NCI-H2107 (cell line): ENCODE measurements at regions not wholly inside any gene's neighbourhood (a gene's known extent, or its start where the extent isn't known, plus 50 kb on each side); places are given as distances from the start of the nearest gene placed in this dataset.
"Not testable (repeated sequence)": the region's sequence is repeated elsewhere in the genome, so short reads cannot be mapped to it uniquely, and the experiment has no call there.

ENCODE experiments used
- DNase-seq: peaks from one replicate; lab custom pipeline; 2025; lab: John Stamatoyannopoulos, UW

DNA sequence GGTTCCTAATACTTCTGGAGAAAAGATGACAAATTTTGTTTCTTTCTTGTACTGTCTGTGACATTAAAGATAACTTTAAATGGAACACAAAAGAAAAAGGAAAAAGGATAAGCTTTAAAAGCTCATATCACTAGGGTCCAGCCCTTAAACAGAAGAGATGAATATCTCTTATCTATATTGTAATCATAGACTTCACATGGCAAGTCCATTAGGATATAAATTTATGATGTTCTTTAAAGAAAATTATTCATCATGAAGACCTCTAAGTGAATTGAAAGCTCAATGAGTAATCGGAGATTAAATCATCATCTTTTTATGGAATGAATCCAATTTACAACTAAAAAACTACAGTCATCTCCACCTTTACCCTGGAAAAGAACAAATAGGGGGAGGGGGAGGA lies 111.6 kb upstream of the SATB2 start:
- no peak for DNase-seq

DNA sequence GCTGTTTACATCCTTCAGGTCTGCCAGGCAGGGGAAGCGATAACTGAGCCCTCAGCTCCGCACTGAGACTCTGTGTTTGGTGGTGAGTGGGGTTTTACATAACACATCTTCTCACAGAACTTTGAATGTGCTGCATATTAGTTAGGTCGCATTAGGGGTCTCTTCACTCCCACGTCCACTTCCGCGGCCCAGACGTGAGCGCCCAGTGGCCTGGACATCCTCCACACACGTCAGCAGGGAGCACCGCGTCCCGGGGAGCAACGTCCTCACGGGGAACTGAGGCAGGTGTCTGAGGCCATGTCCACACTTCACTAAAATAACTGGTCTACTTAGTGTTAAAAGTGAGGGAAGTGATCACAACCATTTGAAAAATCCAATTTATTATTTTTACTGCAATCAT lies 100.4 kb upstream of the SATB2 start:
- no peak for DNase-seq

DNA sequence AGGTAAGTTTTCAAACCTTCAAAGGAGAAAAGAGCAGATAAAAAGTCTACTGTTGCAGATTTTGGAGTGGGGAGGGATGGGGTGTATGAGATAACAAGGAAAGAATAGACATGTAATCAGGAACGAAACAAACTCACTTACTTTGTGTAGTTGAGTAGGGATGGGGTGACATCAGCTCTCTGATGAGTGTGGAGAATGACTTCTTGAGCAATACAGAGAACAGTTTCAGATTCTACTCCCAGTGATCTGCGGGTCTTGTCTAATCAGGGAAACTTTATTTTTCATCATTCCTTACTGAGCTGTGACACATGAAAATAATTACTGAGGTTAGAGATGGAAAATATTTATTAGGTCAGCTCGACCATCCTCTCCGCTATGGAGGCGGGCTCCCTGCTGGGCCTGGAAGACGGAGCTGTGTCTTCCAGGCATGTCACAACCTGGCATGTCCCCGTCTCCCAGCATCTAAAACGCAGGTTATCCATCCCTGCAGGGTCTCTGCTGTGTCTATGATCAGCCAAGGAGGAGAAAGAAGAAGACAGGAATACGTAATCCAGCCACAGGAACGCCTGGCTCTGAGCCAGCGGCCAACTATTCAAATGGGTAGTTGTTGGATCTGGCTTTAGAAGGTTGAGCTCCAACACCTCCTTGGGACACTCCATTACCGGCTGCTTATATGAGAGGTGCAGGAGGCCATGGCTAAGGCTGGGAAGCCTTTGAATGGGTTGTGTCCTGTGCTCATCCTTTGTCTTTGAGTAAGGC lies 99.0 kb upstream of the SATB2 start:
- DNase-seq = no peak

DNA sequence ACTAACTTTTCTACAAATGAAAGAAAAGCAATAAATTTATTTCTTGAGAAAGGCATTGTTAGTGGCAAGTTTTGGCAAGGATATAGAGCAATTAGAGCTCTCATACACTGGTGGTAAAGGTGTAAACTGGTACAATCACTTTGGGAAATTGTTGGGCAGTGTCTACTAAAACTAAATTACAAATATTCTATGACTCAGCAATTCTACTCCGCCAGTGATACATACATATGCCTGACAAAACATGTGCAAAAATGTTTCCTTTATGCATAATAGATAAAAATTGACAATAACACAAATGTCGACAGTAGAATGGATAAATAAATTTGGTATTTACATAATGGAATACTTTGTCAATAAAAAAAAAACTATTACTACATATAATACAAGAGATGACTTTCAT lies 96.3 kb upstream of the SATB2 start:
- DNase-seq = no peak

DNA sequence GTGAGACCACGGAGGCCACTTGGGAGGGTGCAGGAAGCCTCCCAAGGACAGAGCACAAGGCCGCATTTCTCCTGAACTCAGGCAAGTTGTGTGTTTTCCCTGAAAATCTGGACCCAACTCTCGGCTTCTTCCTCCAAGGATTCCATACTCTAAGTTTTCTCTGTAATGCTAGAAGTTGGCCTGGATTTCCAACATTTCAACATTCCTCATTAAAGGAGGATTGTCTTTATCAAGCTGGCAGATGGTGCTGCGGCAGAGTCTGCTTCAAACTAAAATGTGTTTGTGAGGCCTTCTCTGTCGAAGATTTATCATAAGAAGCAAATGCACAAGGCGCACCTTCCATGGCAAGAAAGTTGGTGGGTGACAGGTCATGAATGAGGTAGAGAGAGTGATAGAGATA lies 94.4 kb upstream of the SATB2 start:
- no peak for DNase-seq

DNA sequence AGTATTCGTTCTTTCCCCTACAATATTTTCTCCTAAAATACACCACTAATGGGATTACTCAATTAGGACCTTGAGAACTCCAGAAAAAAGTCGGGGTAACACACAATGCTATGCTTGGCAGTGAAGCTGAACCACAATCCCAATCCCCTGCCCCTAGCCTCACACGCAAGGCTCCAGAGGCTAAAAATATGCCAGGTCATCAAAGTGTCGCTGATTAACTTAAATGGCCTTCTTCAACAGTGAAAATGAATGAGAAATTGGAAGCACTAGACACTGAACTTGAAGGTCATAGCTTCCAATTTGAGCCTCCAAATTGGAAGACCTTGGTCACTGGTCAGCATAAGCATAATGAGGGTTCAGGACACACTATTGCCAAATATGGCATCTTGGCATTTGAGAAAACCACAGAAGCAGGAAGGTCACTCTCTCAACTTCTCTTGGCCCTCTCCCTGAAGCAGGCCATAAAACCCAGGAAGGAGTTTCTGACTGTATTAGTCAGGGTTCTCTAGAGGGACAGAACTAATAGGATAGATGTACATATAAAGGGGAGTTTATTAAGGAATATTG lies 86.0 kb upstream of the SATB2 start:
- no peak for DNase-seq

DNA sequence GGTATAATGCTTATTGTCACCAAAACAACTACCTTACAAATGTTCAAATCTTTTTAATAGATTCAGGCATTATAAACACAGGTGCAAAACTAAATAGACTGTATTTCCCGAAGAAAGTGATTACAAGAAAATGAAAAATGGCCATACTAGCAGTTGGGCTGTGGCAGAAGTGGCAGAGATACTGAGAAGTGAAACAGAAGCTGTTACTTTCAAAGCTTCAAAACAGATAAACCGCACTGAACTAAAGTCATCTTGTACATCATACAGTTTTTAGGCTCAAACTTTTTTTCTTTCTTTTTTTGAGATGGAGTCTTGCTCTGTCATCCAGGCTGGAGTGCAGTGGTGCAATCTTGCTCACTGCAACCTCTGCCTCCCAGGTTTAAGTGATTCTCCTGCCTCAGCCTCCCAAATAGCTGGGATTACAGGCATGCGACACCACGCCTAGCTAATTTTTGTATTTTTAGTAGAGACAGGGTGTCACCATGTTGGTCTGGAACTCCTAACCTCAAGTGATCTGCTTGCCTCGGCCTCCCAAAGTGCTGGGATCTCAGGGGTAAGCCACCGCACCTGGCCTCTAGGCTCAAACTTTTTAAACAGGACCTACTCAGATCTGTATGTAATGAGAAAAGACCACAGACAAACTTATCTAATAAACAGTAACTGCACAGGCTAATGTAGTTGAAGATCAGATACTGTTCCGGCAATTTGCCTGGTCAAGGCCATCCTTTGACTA lies 77.9 kb upstream of the SATB2 start:
- no peak for DNase-seq

DNA sequence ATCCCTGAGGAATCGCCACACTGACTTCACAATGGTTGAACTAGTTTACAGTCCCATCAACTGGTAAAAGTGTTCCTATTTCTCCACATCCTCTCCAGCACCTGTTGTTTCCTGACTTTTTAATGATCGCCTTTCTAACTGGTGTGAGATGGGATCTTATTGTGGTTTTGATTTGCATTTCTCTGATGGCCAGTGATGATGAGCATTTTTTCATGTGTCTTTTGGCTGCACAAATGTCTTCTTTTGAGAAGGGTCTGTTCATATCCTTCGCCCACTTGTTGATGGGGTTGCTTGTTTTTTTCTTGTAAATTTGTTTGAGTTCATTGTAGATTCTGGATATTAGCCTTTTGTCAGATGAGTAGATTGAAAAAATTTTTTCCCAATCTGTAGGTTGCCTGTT lies 76.1 kb upstream of the SATB2 start:
- not testable (repeated sequence) for DNase-seq

DNA sequence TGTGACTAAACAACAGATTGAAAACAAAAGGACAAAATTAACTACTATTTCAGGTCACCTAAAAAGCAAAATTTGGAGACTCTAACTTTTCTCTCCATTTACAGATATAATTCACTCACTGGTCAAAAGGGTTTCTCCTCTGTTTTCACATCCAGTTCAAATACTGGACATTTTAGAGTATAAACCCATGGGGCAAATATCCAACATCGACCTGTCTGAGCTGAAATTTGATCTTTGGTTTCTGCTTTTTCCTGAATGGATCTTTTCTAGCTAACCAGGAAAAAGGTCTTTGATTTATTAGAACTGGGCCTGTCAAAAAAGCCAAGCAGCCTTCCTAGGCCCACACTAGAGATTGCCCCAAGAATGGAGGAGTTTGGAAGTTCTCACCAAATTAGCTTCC lies 69.3 kb upstream of the SATB2 start:
- no peak for DNase-seq

DNA sequence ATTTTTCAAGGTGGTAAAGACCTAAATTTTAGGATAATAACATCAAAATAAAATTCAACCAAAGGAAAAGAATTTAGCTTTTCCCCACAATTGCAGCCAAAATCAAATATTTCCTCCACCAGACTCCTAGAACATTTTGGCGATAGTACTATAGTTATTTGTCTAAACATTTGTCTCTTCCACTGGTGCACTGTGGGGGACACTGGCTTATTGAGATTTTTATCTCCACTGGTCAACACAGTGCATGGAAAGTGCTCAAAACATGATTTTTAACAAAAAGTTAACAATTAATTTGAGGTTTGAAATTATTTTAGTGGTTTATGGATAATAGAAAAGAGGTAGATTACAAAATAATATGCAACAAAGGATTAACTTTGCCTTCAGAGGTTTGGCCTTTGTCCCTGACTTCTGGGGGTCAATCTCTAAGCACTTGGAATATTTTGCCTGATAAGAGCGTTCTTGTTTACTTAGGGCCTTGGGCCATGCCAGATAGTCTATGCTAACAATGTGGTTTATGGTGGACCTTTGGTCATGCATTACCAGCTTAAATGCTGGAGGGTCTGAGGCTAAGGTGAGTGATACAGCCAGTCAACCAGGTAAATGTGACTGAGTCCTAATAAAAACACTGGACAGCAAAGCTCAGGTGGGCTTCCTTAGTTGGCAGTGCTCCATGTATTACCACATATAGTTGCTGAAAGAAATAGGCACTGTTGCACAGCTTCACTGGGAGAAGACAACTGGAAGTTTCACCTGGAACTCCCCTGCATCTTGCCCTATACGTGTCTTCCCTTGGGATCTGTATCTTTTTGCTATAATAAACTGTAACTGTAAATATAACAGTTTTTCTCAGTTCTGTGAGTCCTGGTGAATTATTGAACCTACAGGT lies 67.2 kb upstream of the SATB2 start:
- DNase-seq = no peak

DNA sequence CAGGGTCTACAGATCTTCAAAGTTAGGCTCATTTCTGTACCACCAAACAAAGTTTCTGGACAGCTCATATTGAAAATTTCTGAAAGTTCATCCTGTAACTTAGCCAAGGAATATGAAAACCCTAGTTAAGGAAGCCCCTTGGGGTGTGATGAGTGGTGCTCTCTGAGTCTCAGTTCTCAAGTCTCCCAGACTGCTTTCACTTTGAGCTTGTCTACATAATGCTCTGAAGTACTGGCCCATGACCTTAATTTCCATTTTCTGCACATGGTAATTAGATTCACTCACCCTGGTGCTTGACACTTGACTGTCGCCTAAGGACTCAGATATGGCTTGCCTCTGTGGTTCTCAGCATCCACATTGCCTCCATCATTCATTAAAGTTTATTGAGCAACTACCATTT lies 51.7 kb upstream of the SATB2 start:
- no peak for DNase-seq
